Activated B cell treated with CpG ODN at 0.5 μM for 24 hours (primary cell): ENCODE measurements at regions not wholly inside any gene's neighbourhood (a gene's known extent, or its start where the extent isn't known, plus 50 kb on each side); places are given as distances from the start of the nearest gene placed in this dataset.

Experiments
- ATAC-seq: fragments of 200-7000 bp; cut with Tn5 transposase; one replicate; pipeline ENCODE4 v1.10.0; 2021; ENCODE audit warnings: low read depth, mild to moderate bottlenecking, moderate library complexity
- CTCF ChIA-PET: fragments of 350-600 bp; sonication (Branson Sonifier 250); formaldehyde crosslinking; loops from one replicate; lab custom pipeline; 2021; ENCODE audit warnings: antibody characterized with exemption; lab: Charles Lee
- POLR2A ChIA-PET: fragments of 350-600 bp; sonication (Branson Sonifier 250); formaldehyde crosslinking; loops from one replicate; lab custom pipeline; 2021; ENCODE audit warnings: antibody characterized with exemption; lab: Charles Lee
- DNase-seq: peaks from one replicate; pipeline ENCODE4 v3.0.0; 2022
- H3K27ac Mint-ChIP-seq: one replicate; pipeline ENCODE4 v1.8.0; 2020; ENCODE audit warnings: mixed read lengths
- H3K27me3 Mint-ChIP-seq: one replicate; pipeline ENCODE4 v1.8.0; 2021; ENCODE audit warnings: mixed read lengths
- H3K36me3 Mint-ChIP-seq: one replicate; pipeline ENCODE4 v1.8.0; 2021; ENCODE audit warnings: low read depth, mixed read lengths
- H3K4me1 Mint-ChIP-seq: one replicate; pipeline ENCODE4 v1.8.0; 2021; ENCODE audit warnings: mixed read lengths
- H3K4me3 Mint-ChIP-seq: one replicate; pipeline ENCODE4 v1.8.0; 2020; ENCODE audit warnings: mild to moderate bottlenecking, mixed read lengths
- H3K9me3 Mint-ChIP-seq: one replicate; pipeline ENCODE4 v1.8.0; 2020; ENCODE audit warnings: mixed read lengths
- CTCF ChIP-seq: fragments of 200-600 bp; IDR thresholded peaks from one replicate; pipeline ENCODE4 v1.8.0; 2022; ENCODE audit warnings: antibody characterized with exemption, mild to moderate bottlenecking
- intact Hi-C: fragments of 100-400 bp; cut with micrococcal nuclease; formaldehyde crosslinking; loops from one replicate; pipeline ENCODE4 v1.15.1; 2024

- intact Hi-C loops, result no loop called here
- H3K4me3 Mint-ChIP-seq, result no peak overlapping the region
- TF ChIP-seq CTCF, result no peak
- POLR2A ChIA-PET, result no interaction called here
- ATAC-seq (no peak), DNase-seq (no peak)
- no peaks in the 10 kb centered on the region for H3K9me3 Mint-ChIP-seq
- H3K36me3 Mint-ChIP-seq, result no peaks in the 10 kb centered on the region
- CTCF ChIA-PET, result no interaction called here
- no peaks in the 10 kb centered on the region for H3K4me1 Mint-ChIP-seq
- no peak overlapping the region for H3K27ac Mint-ChIP-seq
- H3K27me3 Mint-ChIP-seq, result peaks cover 2% of the 10 kb centered on the region
Measured at GRCh38 chr7:118006979-118007378, 133.7 kb upstream of the CTTNBP2 start.

GRCh38 chr7:118009419-118009818, 136.2 kb upstream of the CTTNBP2 start:
- Mint-ChIP-seq H3K4me3 (no peak overlapping the region), H3K9me3 (no peaks in the 10 kb centered on the region), H3K27me3 (no peaks in the 10 kb centered on the region), H3K36me3 (no peaks in the 10 kb centered on the region), H3K4me1 (no peaks in the 10 kb centered on the region), H3K27ac (no peak overlapping the region)
- CTCF ChIA-PET, result no interaction called here
- intact Hi-C loops, result no loop called here
- ATAC-seq (no peak), DNase-seq (no peak)
- TF ChIP-seq CTCF, result no peak
- POLR2A ChIA-PET, result no interaction called here

- CTCF ChIA-PET, result no interaction called here
- no peak for TF ChIP-seq CTCF
- Mint-ChIP-seq H3K27ac (no peak overlapping the region), H3K27me3 (no peaks in the 10 kb centered on the region), H3K4me3 (no peak overlapping the region), H3K36me3 (no peaks in the 10 kb centered on the region), H3K9me3 (no peaks in the 10 kb centered on the region), H3K4me1 (no peaks in the 10 kb centered on the region)
- POLR2A ChIA-PET, result no interaction called here
- DNase-seq, result no peak
- no peak for ATAC-seq
- intact Hi-C loops, result no loop called here
Measured at GRCh38 chr7:118011652-118012051, 138.4 kb upstream of the CTTNBP2 start.

- intact Hi-C loops, result no loop called here
- no peak overlapping the region for H3K27ac Mint-ChIP-seq
- H3K27me3 Mint-ChIP-seq, result no peaks in the 10 kb centered on the region
- no peaks in the 10 kb centered on the region for H3K36me3 Mint-ChIP-seq
- H3K4me3 Mint-ChIP-seq, result no peak overlapping the region
- no peak for ATAC-seq
- peaks cover 7% of the 10 kb centered on the region for H3K9me3 Mint-ChIP-seq
- ChIA-PET POLR2A (no interaction called here), CTCF (no interaction called here)
- no peaks in the 10 kb centered on the region for H3K4me1 Mint-ChIP-seq
- DNase-seq, result no peak
- no peak for TF ChIP-seq CTCF
Measured at GRCh38 chr7:118013252-118014010, 140.2 kb upstream of the CTTNBP2 start.

GRCh38 chr7:118022546-118022945, 149.3 kb upstream of the CTTNBP2 start:
- no peak for DNase-seq
- no peaks in the 10 kb centered on the region for H3K4me1 Mint-ChIP-seq
- TF ChIP-seq CTCF, result no peak
- H3K4me3 Mint-ChIP-seq, result no peak overlapping the region
- H3K9me3 Mint-ChIP-seq, result peaks cover 3% of the 10 kb centered on the region
- no peaks in the 10 kb centered on the region for H3K36me3 Mint-ChIP-seq
- H3K27ac Mint-ChIP-seq, result no peak overlapping the region
- no peak for ATAC-seq
- no peaks in the 10 kb centered on the region for H3K27me3 Mint-ChIP-seq
- POLR2A ChIA-PET, result no interaction called here
- intact Hi-C loops, result no loop called here
- CTCF ChIA-PET, result no interaction called here
